HepG2 (cell line): ENCODE measurements at regions not wholly inside any gene's neighbourhood (a gene's known extent, or its start where the extent isn't known, plus 50 kb on each side); places are given as distances from the start of the nearest gene placed in this dataset.

Experiments
- CEBPZ ChIP-seq: IDR thresholded peaks from 2 replicates; pipeline ENCODE4 v1.6.1; 2012; ENCODE audit warnings: low read length, improper control_type of control experiment
- EP300 ChIP-seq, 3 experiments: sonication (generic) in 1 of 3; formaldehyde crosslinking in 1 of 3; IDR thresholded peaks; 2 replicates each; pipeline versions ENCODE4 v1.5.1 to v1.6.1; 2011 to 2020; ENCODE audit warnings: low read depth in 2 of 3, low read length in 2 of 3, borderline replicate concordance in 1 of 3, improper control_type of control experiment in 1 of 3, mild to moderate bottlenecking in 1 of 3, missing genetic modification reagents in 1 of 3, moderate library complexity in 1 of 3
- GABPB1 ChIP-seq: IDR thresholded peaks from 2 replicates; pipeline ENCODE4 v1.6.1; 2016; ENCODE audit warnings: mild to moderate bottlenecking, missing genetic modification reagents, moderate library complexity, missing compliant biosample characterization
- MAFK ChIP-seq, 2 experiments: IDR thresholded peaks in 1 of 2; conservative IDR thresholded peaks in 1 of 2; 2 replicates each; pipeline ENCODE4 v1.6.1; 2011; ENCODE audit warnings: improper control_type of control experiment in 2 of 2, low read length in 2 of 2
- SNAI1 ChIP-seq: sonication (generic); formaldehyde crosslinking; IDR thresholded peaks from 2 replicates; pipeline ENCODE4 v1.5.0; 2020; ENCODE audit warnings: mild to moderate bottlenecking, missing genetic modification reagents, borderline replicate concordance
- TAF1 ChIP-seq: sonication (generic); formaldehyde crosslinking; IDR thresholded peaks from 2 replicates; pipeline ENCODE4 v1.4.0; 2020; ENCODE audit warnings: missing genetic modification reagents
- ZBED4 ChIP-seq: sonication (generic); formaldehyde crosslinking; IDR thresholded peaks from 2 replicates; pipeline ENCODE4 v1.4.0; 2020; ENCODE audit warnings: missing genetic modification reagents, borderline replicate concordance
- ZBTB39 ChIP-seq: sonication (generic); formaldehyde crosslinking; IDR thresholded peaks from 2 replicates; pipeline ENCODE4 v1.5.0; 2020; ENCODE audit warnings: missing genetic modification reagents
- ZNF747 ChIP-seq: sonication (generic); formaldehyde crosslinking; IDR thresholded peaks from 2 replicates; pipeline ENCODE4 v1.8.1; 2023; ENCODE audit warnings: missing genetic modification reagents, mild to moderate bottlenecking, borderline replicate concordance

- TF ChIP-seq CEBPZ = no peak
- no peak for TF ChIP-seq MAFK (conservative IDR thresholded peaks at IDR 0.05 in 1 of 2, IDR thresholded peaks at IDR 0.05 in 1 of 2; ENCODE audit: low read length in 2 of 2)
- no peak for TF ChIP-seq ZNF747 (CRISPR knock-in tag)
- no peak for TF ChIP-seq ZBED4 (CRISPR knock-in tag)
- TF ChIP-seq GABPB1 (CRISPR knock-in tag) = no peak
- TF ChIP-seq EP300 (IDR thresholded peaks at IDR 0.05; ENCODE audit: low read depth in 2 of 2, low read length in 2 of 2) = no peak
- no peak for TF ChIP-seq EP300 (CRISPR knock-in tag; IDR thresholded peaks at IDR 0.05; ENCODE audit: borderline replicate concordance)
- TF ChIP-seq SNAI1 (CRISPR knock-in tag) = no peak
- TF ChIP-seq TAF1 = no peak
- no peak for TF ChIP-seq ZBTB39
Observed at GRCh38 chr6:12533586-12533985, 183.0 kb upstream of the PHACTR1 start.
